Ascending aorta (tissue), 2 donors: ENCODE measurements at regions not wholly inside any gene's neighbourhood (a gene's known extent, or its start where the extent isn't known, plus 50 kb on each side); places are given as distances from the start of the nearest gene placed in this dataset.
A peak's percentile ranks its signal among the peaks of the same experiment; 100 is the strongest.

ENCODE experiments used
- DNase-seq, 2 donors: peaks; one replicate each; pipeline ENCODE4 v3.0.0-alpha.2; 2019; ENCODE audit warnings: low spot score in 2 of 2
- H3K27ac ChIP-seq, 2 donors: fragments of 200-600 bp; sonication (generic); one replicate each; pipeline ENCODE4 v1.5.1; 2016 to 2017; ENCODE audit warnings: mild to moderate bottlenecking in 1 of 2
- H3K27me3 ChIP-seq: fragments of 200-600 bp; sonication (generic); one replicate; pipeline ENCODE4 v1.5.1; 2017
- H3K36me3 ChIP-seq, 2 donors: fragments of 200-600 bp; sonication (generic); one replicate each; pipeline ENCODE4 v1.5.1; 2016
- H3K4me1 ChIP-seq, 2 donors: fragments of 200-600 bp; sonication (generic); one replicate each; pipeline ENCODE4 v1.5.1; 2016 to 2017; ENCODE audit warnings: mild to moderate bottlenecking in 1 of 2
- H3K4me3 ChIP-seq, 2 donors: fragments of 200-600 bp; sonication (generic); one replicate each; pipeline ENCODE4 v1.5.1; 2016 to 2017; ENCODE audit warnings: mild to moderate bottlenecking in 1 of 2
- H3K9me3 ChIP-seq, 2 donors: fragments of 200-600 bp; sonication (generic); one replicate each; pipeline ENCODE4 v1.5.1; 2016
- CTCF ChIP-seq, 3 experiments: fragments of 200-600 bp in 2 of 3; fragments of 450-650 bp in 1 of 3; sonication (generic) in 2 of 3; IDR thresholded peaks; one replicate each; pipeline ENCODE4 v1.5.1; 2016 to 2019; ENCODE audit warnings: antibody characterized with exemption in 3 of 3, mild to moderate bottlenecking in 1 of 3, moderate library complexity in 1 of 3
- intact Hi-C: fragments of 100-400 bp; cut with DNase I; formaldehyde crosslinking; loops from one replicate; pipeline ENCODE4 v1.15.1; 2023

DNA sequence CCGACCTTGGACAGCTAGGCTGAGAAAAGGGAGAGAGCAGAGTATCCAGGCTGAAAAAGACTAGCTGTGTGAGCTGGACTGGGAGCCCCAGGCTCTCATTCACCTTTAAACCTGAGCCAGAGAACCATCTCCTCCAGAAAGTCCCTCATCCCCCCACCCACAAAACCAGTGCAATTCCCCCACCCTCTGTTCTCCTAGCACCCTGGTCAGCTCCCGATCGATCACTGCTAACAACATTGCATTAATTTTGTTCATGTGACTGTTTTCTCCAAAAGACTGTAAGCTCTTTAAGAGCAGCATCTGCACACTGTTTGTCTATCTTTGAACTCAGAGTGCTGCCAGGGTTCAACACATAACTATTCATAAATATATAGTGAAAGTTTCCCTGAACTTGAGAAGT lies 67.1 kb upstream of the NFASC start:
- H3K4me3 ChIP-seq: no peak overlapping the region
- intact Hi-C loops: no loop called here

GRCh38 chr1:204806943-204807687 lies 63.5 kb upstream of the NFASC start:
- Histone ChIP-seq H3K27me3 (no peaks in the 10 kb centered on the region), H3K4me3 (peak overlapping the region; percentile 62 to 66), H3K36me3 (no peaks in the 10 kb centered on the region), H3K27ac (no peak overlapping the region), H3K9me3 (no peaks in the 10 kb centered on the region), H3K4me1 (peaks cover 0 to 2% of the 10 kb centered on the region in 2 donors)
- TF ChIP-seq CTCF (IDR thresholded peaks at IDR 0.05): peak; percentile 87 to 91 (median 90)
- peak; percentile 26 to 83 for DNase-seq
- intact Hi-C loops: loop anchor here (2.0 kb wide), 2 partner anchors 134 to 242 kb away; no protein-coding TSS in a partner anchor

More for the DNA sequence above, 67.1 kb upstream of the NFASC start:
- DNase-seq: no peak
- no peaks in the 10 kb centered on the region for H3K9me3 ChIP-seq
- peaks cover 0 to 2% of the 10 kb centered on the region in 2 donors for H3K4me1 ChIP-seq
- no peaks in the 10 kb centered on the region for H3K36me3 ChIP-seq
- H3K27ac ChIP-seq: no peak overlapping the region
- no peak for TF ChIP-seq CTCF (IDR thresholded peaks at IDR 0.05)
- no peaks in the 10 kb centered on the region for H3K27me3 ChIP-seq

DNA sequence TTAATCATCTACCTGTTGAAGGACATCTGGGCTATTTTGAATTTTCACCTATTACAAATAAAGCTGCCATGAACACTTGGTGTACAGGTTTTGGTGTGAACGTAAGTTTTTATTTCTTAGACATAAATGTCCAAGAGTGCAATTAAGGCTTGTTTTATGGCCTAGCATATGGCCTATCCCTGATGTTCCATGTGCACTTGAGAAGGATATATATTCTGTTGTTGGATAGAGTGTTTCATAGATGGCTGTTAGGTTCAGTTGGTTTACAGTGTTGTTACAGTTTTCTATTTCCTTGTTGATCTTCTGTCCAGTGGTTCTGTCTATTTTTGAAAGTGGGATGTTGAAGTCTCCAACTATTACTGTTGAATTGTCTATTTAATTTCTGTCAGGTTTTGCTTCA lies 61.2 kb upstream of the NFASC start:
- no peak for TF ChIP-seq CTCF (IDR thresholded peaks at IDR 0.05)
- Histone ChIP-seq H3K4me1 (peaks cover 0 to 2% of the 10 kb centered on the region in 2 donors), H3K9me3 (no peaks in the 10 kb centered on the region), H3K36me3 (no peaks in the 10 kb centered on the region), H3K27ac (no peak overlapping the region), H3K4me3 (no peak overlapping the region), H3K27me3 (no peaks in the 10 kb centered on the region)
- DNase-seq: no peak
- intact Hi-C loops: no loop called here

- Histone ChIP-seq H3K9me3 (no peaks in the 10 kb centered on the region), H3K4me3 (no peak overlapping the region), H3K27me3 (no peaks in the 10 kb centered on the region), H3K36me3 (no peaks in the 10 kb centered on the region), H3K4me1 (no peaks in the 10 kb centered on the region), H3K27ac (no peak overlapping the region)
- no peak for TF ChIP-seq CTCF (IDR thresholded peaks at IDR 0.05)
- DNase-seq: no peak
- intact Hi-C loops: no loop called here
These were observed 57.8 kb upstream of the NFASC start for GRCh38 chr1:204812842-204813241.

DNA sequence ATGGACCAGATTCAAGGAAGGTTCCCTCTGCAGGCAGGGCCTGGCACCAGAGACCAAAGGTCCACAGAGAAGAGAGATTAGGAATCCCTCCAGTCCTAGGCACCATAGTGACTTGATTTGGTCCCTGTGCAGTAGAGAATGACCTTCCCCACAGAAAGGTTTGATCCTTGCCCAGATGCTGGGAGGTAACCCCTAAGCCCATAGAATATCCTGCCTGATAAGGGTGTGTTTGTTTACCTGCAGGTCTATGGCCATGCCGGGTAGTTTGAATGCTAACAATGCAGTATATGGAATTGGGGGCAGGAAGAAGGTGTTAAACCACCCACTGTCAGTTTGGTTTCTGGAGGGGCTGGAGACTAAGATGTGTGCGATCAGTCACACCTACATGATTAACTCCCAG lies 57.1 kb upstream of the NFASC start:
- no peaks in the 10 kb centered on the region for H3K9me3 ChIP-seq
- H3K27ac ChIP-seq: no peak overlapping the region
- DNase-seq: no peak
- no peaks in the 10 kb centered on the region for H3K27me3 ChIP-seq
- intact Hi-C loops: no loop called here
- no peak for TF ChIP-seq CTCF (IDR thresholded peaks at IDR 0.05)
- H3K4me3 ChIP-seq: no peak overlapping the region
- H3K36me3 ChIP-seq: no peaks in the 10 kb centered on the region
- no peaks in the 10 kb centered on the region for H3K4me1 ChIP-seq
